ENCODE measurements at regions not wholly inside any gene's neighbourhood (a gene's known extent, or its start where the extent isn't known, plus 50 kb on each side); places are given as distances from the start of the nearest gene placed in this dataset.

DNA sequence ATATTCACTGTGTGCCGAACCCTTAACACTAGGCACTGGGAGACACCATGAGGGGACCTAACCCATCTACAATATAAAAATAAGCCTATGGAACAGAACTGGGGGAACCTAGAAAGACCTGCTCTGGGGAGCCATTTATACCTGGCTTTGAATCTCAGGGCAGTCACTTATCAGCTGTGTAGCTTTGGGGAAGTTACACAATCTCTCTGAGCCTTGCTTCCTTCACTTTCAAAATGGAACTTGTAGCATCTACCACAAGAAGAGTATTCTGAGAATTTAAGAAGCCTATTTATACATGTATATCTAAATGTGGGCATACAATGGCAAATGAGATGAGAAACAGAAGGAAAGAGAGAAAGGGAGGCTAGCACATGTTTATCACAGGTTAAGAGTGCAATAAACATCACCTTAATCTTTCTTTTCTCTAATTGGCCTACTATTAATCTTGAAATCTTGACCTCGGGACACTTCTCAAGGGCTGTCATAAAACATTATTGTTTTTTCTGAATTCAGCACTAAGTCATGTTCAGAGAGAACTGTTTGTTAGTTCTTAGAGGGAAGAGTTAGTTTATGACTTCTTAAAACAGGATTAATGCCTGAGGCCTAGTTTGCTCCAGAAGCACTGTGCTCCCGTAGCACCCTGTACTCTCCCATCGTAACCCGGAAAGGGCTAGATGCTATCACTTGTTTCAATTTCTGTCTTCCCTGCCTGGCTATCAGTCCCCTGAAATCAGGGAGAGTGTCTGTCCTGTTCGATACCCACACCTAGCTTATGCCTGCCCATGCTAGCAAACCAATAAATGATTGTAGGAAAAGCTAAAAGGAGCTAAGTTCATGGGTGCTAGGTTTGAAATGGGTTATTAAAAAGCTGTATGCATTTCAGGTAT lies 606.4 kb upstream of the CLINT1 start:
- Histone ChIP-seq H3K36me3 (ENCODE audit: control insufficient read depth in 2 of 2, extremely low read depth in 1 of 2, insufficient read depth in 2 of 2, low read length in 2 of 2) (no peaks in the 10 kb centered on the region), H2AFZ (ENCODE audit: control insufficient read depth, low read length) (no peak overlapping the region), H3K27me3 (ENCODE audit: control insufficient read depth, extremely low read depth, insufficient read depth, low read length) (no peaks in the 10 kb centered on the region), H3K9ac (ENCODE audit: control insufficient read depth, extremely low read depth, insufficient read depth, low read length) (no peak overlapping the region), H3K4me2 (ENCODE audit: control insufficient read depth, extremely low read depth, insufficient read depth, low read depth, low read length) (no peak overlapping the region), H3K79me2 (ENCODE audit: control insufficient read depth, insufficient read depth, low read length) (no peaks in the 10 kb centered on the region), H4K20me1 (ENCODE audit: control insufficient read depth, extremely low read depth, insufficient read depth, low read length) (no peaks in the 10 kb centered on the region), H3K27ac (ENCODE audit: control insufficient read depth, insufficient read depth, low read length) (no peak overlapping the region), H3K9me3 (ENCODE audit: control insufficient read depth, low read depth, low read length) (no peaks in the 10 kb centered on the region), H3K4me3 (ENCODE audit: control insufficient read depth in 2 of 3, extremely low read depth in 1 of 3, insufficient read depth in 2 of 3, low read depth in 1 of 3, low read length in 3 of 3) (no peak overlapping the region), H3K4me1 (ENCODE audit: control insufficient read depth, extremely low read depth, insufficient read depth, low read length) (no peaks in the 10 kb centered on the region), H3K9me1 (ENCODE audit: control insufficient read depth, extremely low read depth, insufficient read depth, low read length) (no peaks in the 10 kb centered on the region)
- dilution Hi-C loops (cut with MboI; ENCODE audit: extremely low pct_ligation_motif_present, low sequenced_read_pairs): no loop called here
- DNase-seq (ENCODE audit: low read depth, low spot score): no peak
- no peak for FAIRE-seq
- TF ChIP-seq, protein P1, sequence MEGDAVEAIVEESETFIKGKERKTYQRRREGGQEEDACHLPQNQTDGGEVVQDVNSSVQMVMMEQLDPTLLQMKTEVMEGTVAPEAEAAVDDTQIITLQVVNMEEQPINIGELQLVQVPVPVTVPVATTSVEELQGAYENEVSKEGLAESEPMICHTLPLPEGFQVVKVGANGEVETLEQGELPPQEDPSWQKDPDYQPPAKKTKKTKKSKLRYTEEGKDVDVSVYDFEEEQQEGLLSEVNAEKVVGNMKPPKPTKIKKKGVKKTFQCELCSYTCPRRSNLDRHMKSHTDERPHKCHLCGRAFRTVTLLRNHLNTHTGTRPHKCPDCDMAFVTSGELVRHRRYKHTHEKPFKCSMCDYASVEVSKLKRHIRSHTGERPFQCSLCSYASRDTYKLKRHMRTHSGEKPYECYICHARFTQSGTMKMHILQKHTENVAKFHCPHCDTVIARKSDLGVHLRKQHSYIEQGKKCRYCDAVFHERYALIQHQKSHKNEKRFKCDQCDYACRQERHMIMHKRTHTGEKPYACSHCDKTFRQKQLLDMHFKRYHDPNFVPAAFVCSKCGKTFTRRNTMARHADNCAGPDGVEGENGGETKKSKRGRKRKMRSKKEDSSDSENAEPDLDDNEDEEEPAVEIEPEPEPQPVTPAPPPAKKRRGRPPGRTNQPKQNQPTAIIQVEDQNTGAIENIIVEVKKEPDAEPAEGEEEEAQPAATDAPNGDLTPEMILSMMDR (optimal IDR thresholded peaks at IDR 0.05 in 1 of 3, IDR thresholded peaks at IDR 0.05 in 1 of 3, conservative IDR thresholded peaks at IDR 0.05 in 1 of 3; ENCODE audit: extremely low read depth in 1 of 3, insufficient read depth in 2 of 3, low read length in 3 of 3): no peak
- no peak for TF ChIP-seq EZH2 (IDR thresholded peaks at IDR 0.05; ENCODE audit: low read length)

DNA sequence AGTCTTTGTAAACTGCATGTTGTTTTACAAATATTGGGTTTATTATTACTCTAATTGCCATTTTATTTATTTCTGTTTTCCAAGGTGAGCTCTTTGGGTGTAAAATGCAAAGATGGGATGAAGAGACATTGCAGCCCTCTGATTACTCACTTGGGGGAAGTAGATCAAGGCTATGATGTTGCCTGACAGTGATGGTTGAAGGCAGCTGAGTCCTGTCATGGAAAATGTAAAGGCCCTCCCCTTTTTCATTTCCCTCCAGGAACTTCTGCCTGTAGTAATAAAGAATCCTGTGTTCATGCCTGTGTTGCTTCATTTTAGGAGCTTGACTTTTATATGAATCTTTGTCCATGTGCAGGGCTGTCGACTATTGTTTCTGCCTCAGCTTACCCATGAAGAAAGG lies 605.4 kb upstream of the CLINT1 start:
- no peak for DNase-seq (ENCODE audit: low read depth, low spot score)
- TF ChIP-seq, protein P1 (optimal IDR thresholded peaks at IDR 0.05 in 1 of 3, IDR thresholded peaks at IDR 0.05 in 1 of 3, conservative IDR thresholded peaks at IDR 0.05 in 1 of 3; ENCODE audit: extremely low read depth in 1 of 3, insufficient read depth in 2 of 3, low read length in 3 of 3): no peak
- no peak for TF ChIP-seq EZH2 (IDR thresholded peaks at IDR 0.05; ENCODE audit: low read length)
- H3K9me3 ChIP-seq (ENCODE audit: control insufficient read depth, low read depth, low read length): no peaks in the 10 kb centered on the region
- H4K20me1 ChIP-seq (ENCODE audit: control insufficient read depth, extremely low read depth, insufficient read depth, low read length): no peaks in the 10 kb centered on the region
- no peak overlapping the region for H3K9ac ChIP-seq (ENCODE audit: control insufficient read depth, extremely low read depth, insufficient read depth, low read length)
- no peaks in the 10 kb centered on the region for H3K4me1 ChIP-seq (ENCODE audit: control insufficient read depth, extremely low read depth, insufficient read depth, low read length)
- no peak overlapping the region for H3K4me3 ChIP-seq (ENCODE audit: control insufficient read depth in 2 of 3, extremely low read depth in 1 of 3, insufficient read depth in 2 of 3, low read depth in 1 of 3, low read length in 3 of 3)
- H3K4me2 ChIP-seq (ENCODE audit: control insufficient read depth, extremely low read depth, insufficient read depth, low read depth, low read length): no peak overlapping the region
- H3K27ac ChIP-seq (ENCODE audit: control insufficient read depth, insufficient read depth, low read length): no peak overlapping the region
- H3K9me1 ChIP-seq (ENCODE audit: control insufficient read depth, extremely low read depth, insufficient read depth, low read length): no peaks in the 10 kb centered on the region
- no peaks in the 10 kb centered on the region for H3K79me2 ChIP-seq (ENCODE audit: control insufficient read depth, insufficient read depth, low read length)
- no peaks in the 10 kb centered on the region for H3K36me3 ChIP-seq (ENCODE audit: control insufficient read depth in 2 of 2, extremely low read depth in 1 of 2, insufficient read depth in 2 of 2, low read length in 2 of 2)
- H3K27me3 ChIP-seq (ENCODE audit: control insufficient read depth, extremely low read depth, insufficient read depth, low read length): no peaks in the 10 kb centered on the region
- dilution Hi-C loops (cut with MboI; ENCODE audit: extremely low pct_ligation_motif_present, low sequenced_read_pairs): no loop called here
- FAIRE-seq: no peak
- no peak overlapping the region for H2AFZ ChIP-seq (ENCODE audit: control insufficient read depth, low read length)

All from keratinocyte (primary cell).